K562 (cell line): ENCODE measurements at regions not wholly inside any gene's neighbourhood (a gene's known extent, or its start where the extent isn't known, plus 50 kb on each side); places are given as distances from the start of the nearest gene placed in this dataset.

Experiments used
- ATAC-seq: fragments of 200-7000 bp; cut with Tn5 transposase; 3 replicates; pipeline ENCODE4 v1.9.1; 2020; ENCODE audit warnings: moderate library complexity
- BruUV-seq: library from RNA; stranded (reverse); fragments of 400-500 nt; replicated peaks from 2 replicates; lab custom pipeline; 2021; lab: Mats Ljungman, UMichigan
- CTCF ChIA-PET: fragments of 300-600 bp; formaldehyde crosslinking; extraction: SDS; loops from one replicate; lab custom pipeline; 2021; ENCODE audit warnings: low intra/inter-chr PET ratio; lab: Yijun Ruan, JAX
- POLR2A ChIA-PET: fragments of 300-600, 350-650 bp; sonication (Branson Sonifier 250); formaldehyde crosslinking; extraction: SDS; loops from one replicate; lab custom pipeline; 2021; ENCODE audit warnings: antibody characterized with exemption, inconsistent platforms; lab: Yijun Ruan, JAX
- DNase-seq, 4 experiments: peaks; one replicate each; pipeline versions ENCODE4 v3.0.0 to v3.0.0-alpha.2; 2011 to 2018; ENCODE audit warnings: low spot score in 3 of 4, mixed read lengths in 3 of 4; ENCODE audit errors: extremely low read depth in 1 of 4
- FAIRE-seq: peaks from 2 replicates; lab custom pipeline; 2011; peaks lifted over from hg19 to GRCh38; lab: Jason Lieb, UNC
- H2AFZ ChIP-seq: 2 replicates; pipeline ENCODE4 v1.6.0; 2011; ENCODE audit warnings: low read depth, low read length, control low read depth, inconsistent platforms
- H3K27ac ChIP-seq: fragments of 200-600 bp; 3 replicates; pipeline ENCODE4 v1.8.0; 2011; ENCODE audit warnings: low read depth, mild to moderate bottlenecking, control low read depth, inconsistent platforms, low read length, moderate library complexity, mixed read lengths; ENCODE audit errors: extremely low read depth
- H3K27me3 ChIP-seq, 2 experiments: fragments of 300-600 bp in 1 of 2; 2 replicates in 1 of 2; 3 replicates in 1 of 2; pipeline versions ENCODE4 v1.6.0 to v1.8.0; 2011; ENCODE audit warnings: inconsistent platforms in 2 of 2, low read length in 2 of 2, mild to moderate bottlenecking in 1 of 2, mixed read lengths in 1 of 2, moderate library complexity in 1 of 2; ENCODE audit not compliant: control insufficient read depth in 2 of 2, insufficient read depth in 2 of 2
- H3K36me3 ChIP-seq: fragments of 300-600 bp; 3 replicates; pipeline ENCODE4 v1.8.0; 2011; ENCODE audit warnings: mild to moderate bottlenecking, low read length, inconsistent platforms; ENCODE audit not compliant: control insufficient read depth, insufficient read depth
- H3K4me1 ChIP-seq, 2 experiments: fragments of 200-600 bp in 1 of 2; replicated peaks in 1 of 2; 2 replicates in 1 of 2; 3 replicates in 1 of 2; pipeline versions ENCODE4 v1.5.1 to v1.8.0; 2011; ENCODE audit warnings: inconsistent platforms in 2 of 2, low read length in 2 of 2, mild to moderate bottlenecking in 1 of 2, mixed read lengths in 1 of 2, moderate library complexity in 1 of 2; ENCODE audit not compliant: control insufficient read depth in 2 of 2, insufficient read depth in 2 of 2
- H3K4me2 ChIP-seq: 2 replicates; pipeline ENCODE4 v1.6.1; 2011; ENCODE audit warnings: low read length, control low read depth, inconsistent platforms, mixed read lengths; ENCODE audit not compliant: insufficient read depth
- H3K4me3 ChIP-seq: fragments of 200-600 bp; sonication (generic), shearing (Covaris generic); 2 replicates; pipeline ENCODE4 v1.5.1; 2016; ENCODE audit warnings: control low read depth, inconsistent platforms
- H3K79me2 ChIP-seq: fragments of 200-600 bp; 3 replicates; pipeline ENCODE4 v1.8.0; 2011; ENCODE audit warnings: low read length, inconsistent platforms; ENCODE audit not compliant: control insufficient read depth, insufficient read depth
- H3K9ac ChIP-seq, 2 experiments: 2 replicates each; pipeline versions ENCODE4 v1.6.0 to v1.6.1; 2011; ENCODE audit warnings: low read depth in 2 of 2, low read length in 2 of 2, control low read depth in 1 of 2, inconsistent platforms in 1 of 2, mild to moderate bottlenecking in 1 of 2, mixed read lengths in 1 of 2; ENCODE audit not compliant: insufficient read depth in 1 of 2
- H3K9me1 ChIP-seq: one replicate; pipeline ENCODE4 v1.6.0; 2011; ENCODE audit warnings: inconsistent platforms, mild to moderate bottlenecking, low read length, moderate library complexity; ENCODE audit not compliant: control insufficient read depth, insufficient read depth
- H3K9me3 ChIP-seq: replicated peaks from 2 replicates; pipeline ENCODE4 v1.5.1; 2011; ENCODE audit warnings: low read depth, low read length, inconsistent platforms; ENCODE audit not compliant: control insufficient read depth, insufficient read depth
- H4K20me1 ChIP-seq: replicated peaks from 2 replicates; pipeline ENCODE4 v1.6.1; 2011; ENCODE audit warnings: low read length, inconsistent platforms, mixed read lengths; ENCODE audit not compliant: control insufficient read depth, insufficient read depth
- CHD4 ChIP-seq: fragments of 200-600 bp; sonication (generic); IDR thresholded peaks from 3 replicates; pipeline ENCODE4 v1.6.1; 2012; ENCODE audit warnings: low read depth, mild to moderate bottlenecking, mixed read lengths, low read length, inconsistent platforms; ENCODE audit not compliant: insufficient read depth, insufficient replicate concordance, poor library complexity, severe bottlenecking
- CLOCK ChIP-seq: fragments of 250-450 bp; sonication (Bioruptor Pico); IDR thresholded peaks from 2 replicates; pipeline ENCODE4 v1.4.0; 2020; ENCODE audit warnings: mild to moderate bottlenecking, moderate library complexity, borderline replicate concordance
- IRF2 ChIP-seq: sonication (generic); formaldehyde crosslinking; IDR thresholded peaks from 2 replicates; pipeline ENCODE4 v1.8.1; 2022; ENCODE audit warnings: mild to moderate bottlenecking, missing genetic modification reagents
- MLLT1 ChIP-seq, 2 experiments: fragments of 450-650 bp; IDR thresholded peaks; 2 replicates each; pipeline ENCODE4 v1.6.1; 2016
- PBX2 ChIP-seq, 2 experiments: IDR thresholded peaks in 1 of 2; conservative IDR thresholded peaks in 1 of 2; 2 replicates each; pipeline ENCODE4 v1.6.1; 2016; ENCODE audit warnings: low read depth in 2 of 2, mild to moderate bottlenecking in 1 of 2, missing compliant biosample characterization in 1 of 2, missing genetic modification characterization in 1 of 2, moderate library complexity in 1 of 2
- POLR3A ChIP-seq: IDR thresholded peaks from 2 replicates; pipeline ENCODE4 v1.6.1; 2011; ENCODE audit warnings: borderline replicate concordance, mild to moderate bottlenecking, moderate library complexity; ENCODE audit not compliant: insufficient read length, insufficient read depth; ENCODE audit errors: extremely low read depth
- ZBTB7A ChIP-seq: IDR thresholded peaks from 2 replicates; pipeline ENCODE4 v1.6.1; 2011; ENCODE audit warnings: low read depth, mild to moderate bottlenecking, low read length, moderate library complexity, borderline replicate concordance; ENCODE audit not compliant: control insufficient read depth
- ZNF384 ChIP-seq: IDR thresholded peaks from 2 replicates; pipeline ENCODE4 v1.6.1; 2012; ENCODE audit warnings: low read depth, low read length, improper control_type of control experiment
- ZNF431 ChIP-seq: sonication (generic); formaldehyde crosslinking; IDR thresholded peaks from 2 replicates; pipeline ENCODE4 v1.8.0; 2022; ENCODE audit warnings: mild to moderate bottlenecking, missing genetic modification reagents
- ZSCAN29 ChIP-seq: fragments of 450-650 bp; IDR thresholded peaks from 2 replicates; pipeline ENCODE4 v1.6.1; 2017
- in situ Hi-C: fragments of 300-500 bp; cut with MboI; formaldehyde crosslinking; loops from 4 replicates; pipeline ENCODE4 v1.15.0; 2018; ENCODE audit warnings: inconsistent platforms, mixed read lengths
- intact Hi-C: fragments of 100-400 bp; cut with micrococcal nuclease; formaldehyde crosslinking; loops from 2 replicates; pipeline ENCODE4 v1.14.2; 2022
- TF ChIP-seq, protein P1 (sequence below): sonication (generic); formaldehyde crosslinking; IDR thresholded peaks from 2 replicates; pipeline ENCODE4 v1.9.0; 2022; ENCODE audit warnings: mild to moderate bottlenecking, missing genetic modification reagents

DNA sequence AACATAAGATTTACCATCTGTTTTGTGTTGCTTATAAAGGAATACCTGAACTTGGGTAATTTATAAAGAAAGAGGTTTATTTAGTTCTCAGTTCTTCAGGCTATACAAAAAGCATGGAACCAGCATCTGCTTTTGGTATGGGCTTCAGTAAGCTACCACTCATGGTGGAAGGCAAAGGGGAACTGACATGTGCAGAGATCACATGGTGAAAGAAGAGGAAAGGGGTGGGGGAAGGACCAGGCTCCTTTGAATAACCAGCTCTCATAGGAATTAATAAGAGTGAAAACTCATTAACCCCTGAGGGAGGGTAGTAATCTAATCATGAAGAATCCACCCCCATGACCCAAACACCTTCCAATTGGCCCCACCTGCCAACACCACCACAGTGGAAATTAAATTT lies 89.5 kb upstream of the TMEM170B start:
- Histone ChIP-seq H3K4me1 (no peaks in the 10 kb centered on the region; a peak in 1 of 5 replicates), H4K20me1 (no peaks in the 10 kb centered on the region), H3K9ac (no peak overlapping the region), H3K9me1 (no peaks in the 10 kb centered on the region), H3K36me3 (no peaks in the 10 kb centered on the region), H3K79me2 (no peaks in the 10 kb centered on the region), H3K27ac (no peak overlapping the region), H3K9me3 (no peaks in the 10 kb centered on the region), H2AFZ (no peak overlapping the region), H3K4me3 (no peak overlapping the region), H3K27me3 (peaks cover 0 to 5% of the 10 kb centered on the region in 2 experiments; a peak in 1 of 5 replicates), H3K4me2 (no peak overlapping the region)
- ChIA-PET CTCF (no interaction called here), POLR2A (no interaction called here)
- no peak for FAIRE-seq
- in situ Hi-C loops (no loop called here), intact Hi-C loops (no loop called here)
- no peak for ATAC-seq
- no peak for DNase-seq
- no TSS peak for BruUV-seq
- TF ChIP-seq ZNF384 (no peak), CHD4 (no peak), ZSCAN29 (no peak), POLR3A (no peak), PBX2 (CRISPR knock-in tag; IDR thresholded peaks at IDR 0.05; ENCODE audit: low read depth) (no peak), PBX2 (tag; conservative IDR thresholded peaks at IDR 0.05; ENCODE audit: low read depth) (no peak), CLOCK (CRISPR knock-in tag) (no peak), ZBTB7A (no peak), IRF2 (CRISPR knock-in tag) (no peak), MLLT1 (IDR thresholded peaks at IDR 0.05) (no peak), ZNF431 (CRISPR knock-in tag) (no peak)
- TF ChIP-seq, protein P1, sequence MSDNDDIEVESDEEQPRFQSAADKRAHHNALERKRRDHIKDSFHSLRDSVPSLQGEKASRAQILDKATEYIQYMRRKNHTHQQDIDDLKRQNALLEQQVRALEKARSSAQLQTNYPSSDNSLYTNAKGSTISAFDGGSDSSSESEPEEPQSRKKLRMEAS: no peak
